NCI-H510A treated with DMSO at 0.1 percent for 48 hours (cell line): ENCODE measurements at regions not wholly inside any gene's neighbourhood (a gene's known extent, or its start where the extent isn't known, plus 50 kb on each side); places are given as distances from the start of the nearest gene placed in this dataset.
A peak's percentile ranks its signal among the peaks of the same experiment; 100 is the strongest.

ENCODE experiments used
- DNase-seq: peaks from one replicate; lab custom pipeline; 2025; lab: John Stamatoyannopoulos, UW

DNA sequence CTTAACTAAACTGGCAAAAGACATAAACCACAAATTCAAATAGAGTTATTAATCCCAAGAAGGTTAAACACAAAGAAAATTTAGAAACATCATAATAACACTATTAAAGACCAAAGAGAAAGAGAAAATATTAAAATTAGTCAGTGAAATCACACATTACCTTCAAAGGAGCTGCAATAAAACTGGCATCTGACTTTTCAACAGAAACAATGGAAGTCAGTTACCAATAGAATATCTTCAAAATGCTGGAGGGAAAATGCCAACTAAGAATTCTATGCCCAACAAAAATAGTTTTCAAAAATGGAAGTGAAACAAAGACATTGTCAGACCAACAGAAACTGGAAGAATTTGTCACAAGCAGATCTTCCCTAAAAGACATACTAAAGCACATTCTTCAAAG is 68.7 kb upstream of the RNF7 start:
- no peak for DNase-seq

DNA sequence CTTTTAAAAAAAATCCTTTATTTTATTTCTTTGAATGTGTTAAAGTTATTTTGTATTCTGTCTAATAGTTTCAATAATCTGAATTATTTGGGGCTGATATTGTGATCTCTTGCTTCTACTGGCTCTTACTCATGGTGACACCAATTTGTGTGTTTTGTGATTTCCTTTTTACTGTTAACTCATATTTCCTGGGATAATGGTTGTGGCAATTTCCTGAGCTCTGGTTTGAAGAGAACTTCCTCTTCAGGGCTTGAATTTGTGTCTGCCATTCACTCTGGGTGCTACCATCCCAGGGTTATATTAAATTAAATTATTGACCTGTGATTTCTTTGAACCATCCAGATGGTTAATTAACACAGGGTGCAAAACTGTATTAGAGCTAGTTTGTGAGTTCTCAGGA is 60.4 kb upstream of the RNF7 start:
- DNase-seq, result no peak

DNA sequence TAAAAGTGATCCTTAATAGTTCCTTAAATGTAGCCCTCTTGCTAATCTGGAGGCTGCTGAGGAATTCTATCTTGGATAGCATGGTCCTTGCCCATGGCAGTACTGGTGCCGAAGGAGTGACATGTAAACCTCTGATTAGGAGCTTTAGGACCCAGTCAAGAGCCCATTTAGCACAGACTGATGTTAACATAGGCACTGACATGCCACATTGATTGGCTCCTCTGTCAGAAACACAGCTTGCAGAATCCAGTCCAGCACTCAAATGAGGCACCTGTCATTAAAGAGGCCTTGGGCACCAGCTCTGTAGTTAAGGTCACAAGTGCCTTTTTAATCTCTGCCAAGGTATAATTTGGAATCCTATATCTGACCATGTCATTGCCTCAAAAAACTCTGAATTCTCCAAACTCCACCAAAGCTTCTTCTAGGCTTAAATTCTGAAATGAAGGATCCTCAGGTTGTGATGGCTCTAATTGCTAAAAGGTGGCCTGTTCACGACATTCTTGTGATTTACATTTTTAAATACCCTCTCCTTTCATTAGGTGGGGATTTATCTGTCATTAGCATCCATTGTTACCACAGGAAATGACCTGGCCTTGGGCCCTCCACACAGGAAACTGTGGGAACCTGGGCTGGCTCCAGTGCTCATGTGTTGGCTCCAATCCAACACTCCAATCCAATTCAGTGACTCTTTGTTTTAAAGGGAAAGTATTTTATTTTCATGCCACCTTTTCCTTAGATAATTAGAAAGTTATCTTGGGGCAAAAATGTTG is 57.3 kb upstream of the RNF7 start:
- peak; percentile 14 for DNase-seq

DNA sequence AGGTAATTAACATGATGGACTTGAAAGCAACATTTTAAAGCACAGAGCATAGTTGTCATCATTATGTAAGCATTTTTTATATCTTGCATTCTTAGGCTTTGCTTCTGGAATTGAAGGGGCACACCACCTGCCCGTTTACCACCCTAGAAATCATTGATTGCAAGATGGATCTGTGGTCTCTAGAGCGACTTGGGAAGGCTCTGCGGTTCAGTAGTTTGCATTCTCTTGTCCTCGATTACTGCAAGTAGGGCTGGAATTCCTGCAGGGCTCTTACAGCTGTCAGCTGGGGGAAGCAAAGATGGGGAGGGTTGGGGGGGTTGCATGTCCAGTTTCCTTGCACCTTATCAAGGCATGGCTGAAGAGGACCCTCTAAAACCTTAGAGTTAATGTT is 56.7 kb upstream of the RNF7 start:
- DNase-seq, result no peak

DNA sequence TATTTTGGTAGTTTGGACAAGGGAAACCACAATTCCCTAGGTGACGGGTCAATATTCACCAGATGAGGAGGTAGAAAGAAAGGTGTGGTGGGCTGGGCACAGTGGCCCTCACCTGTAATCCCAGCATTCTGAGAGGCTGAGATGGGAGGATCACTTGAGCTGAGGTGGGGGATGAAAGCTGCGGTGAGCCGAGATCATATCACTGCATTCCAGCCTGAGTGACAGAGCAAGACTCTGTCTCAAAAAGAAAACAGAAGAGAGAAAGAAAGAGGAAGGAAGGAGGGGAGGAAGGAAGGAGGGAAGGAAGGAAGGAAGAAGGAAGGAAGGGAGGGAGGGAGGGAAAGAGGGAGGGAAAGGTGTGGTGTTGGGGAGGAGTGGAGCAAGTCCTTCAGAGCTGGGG is 56.1 kb upstream of the RNF7 start:
- no peak for DNase-seq

DNA sequence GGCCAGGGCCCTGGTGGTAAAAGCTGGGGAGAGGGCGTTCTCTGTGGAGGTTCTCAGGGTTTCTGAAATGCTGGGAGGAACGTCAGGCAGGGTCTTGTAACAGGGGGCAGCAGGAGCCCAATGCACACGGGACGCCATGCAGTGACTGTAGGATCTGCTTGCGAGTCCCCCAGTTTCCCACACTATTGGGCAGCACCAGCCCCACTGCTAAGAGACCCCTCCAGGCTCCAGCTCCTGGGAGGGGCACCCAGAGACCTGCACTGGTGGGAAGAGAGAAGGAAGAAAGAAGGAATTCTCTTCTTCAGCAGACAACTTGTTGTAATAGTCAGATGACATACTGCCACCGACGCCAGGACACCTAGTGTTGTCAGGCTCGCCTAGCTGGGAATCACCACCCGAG is 55.2 kb upstream of the RNF7 start:
- DNase-seq, result no peak

DNA sequence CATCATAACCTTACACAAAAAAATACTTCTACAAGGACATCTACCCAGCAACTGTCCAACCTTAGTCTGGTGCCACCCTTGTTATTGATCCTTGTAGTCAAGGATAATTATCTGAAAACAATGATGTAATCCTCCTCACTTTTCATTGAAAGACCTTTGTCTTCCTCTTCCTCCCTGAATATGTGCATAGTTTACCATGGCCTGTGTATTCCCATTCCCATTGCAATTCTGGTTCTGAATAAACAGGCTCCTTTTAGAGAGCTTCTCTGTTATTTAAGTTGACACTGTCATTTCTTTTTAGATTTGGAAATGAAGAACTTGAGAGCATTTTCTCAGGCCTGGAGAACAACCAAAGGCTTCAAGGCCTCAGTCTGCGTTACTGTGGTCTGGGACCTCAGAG is 53.3 kb upstream of the RNF7 start:
- DNase-seq, result no peak

DNA sequence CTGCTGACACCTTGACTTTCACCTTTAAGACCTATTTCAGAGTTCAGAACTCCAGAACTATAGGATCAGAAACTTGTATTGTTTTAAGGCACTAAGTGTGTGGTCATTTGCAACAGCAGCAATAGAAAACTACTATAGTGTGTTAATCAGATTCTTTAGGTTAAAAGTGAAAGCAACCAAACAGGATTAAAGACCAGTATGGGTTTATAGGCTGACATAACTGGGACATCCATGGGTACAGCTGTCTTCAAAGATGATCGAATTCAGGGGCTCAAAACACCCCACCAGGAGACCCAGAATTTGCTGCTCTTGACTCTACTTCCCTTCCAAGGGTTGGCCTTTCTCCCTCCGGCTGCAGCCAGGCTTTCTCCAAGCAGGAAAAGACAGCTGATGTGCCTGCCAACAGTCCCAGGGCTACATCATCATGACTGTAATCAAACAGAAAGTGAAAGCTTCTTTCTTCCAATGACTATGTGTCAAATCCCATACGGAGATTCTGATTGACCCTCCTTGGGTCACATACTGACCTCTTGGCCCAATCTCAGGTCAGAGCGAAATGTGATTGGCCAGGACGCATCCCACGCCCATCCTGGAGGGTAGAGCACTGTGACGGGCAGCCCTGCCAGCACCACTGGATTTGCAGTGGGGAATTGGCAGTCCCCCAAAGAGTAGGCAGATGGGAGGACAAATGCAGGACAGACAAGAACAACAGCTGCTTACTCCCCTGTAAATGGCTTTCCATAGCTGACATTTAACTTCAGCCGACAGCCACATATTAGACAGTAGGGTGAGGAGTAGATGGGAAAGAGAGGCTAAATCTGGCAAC is 51.4 kb upstream of the RNF7 start:
- no peak for DNase-seq
